ENCODE measurements at regions not wholly inside any gene's neighbourhood (a gene's known extent, or its start where the extent isn't known, plus 50 kb on each side); places are given as distances from the start of the nearest gene placed in this dataset.

GRCh38 chr16:82282662-82283061, 112.6 kb upstream of the MPHOSPH6 start:
- intact Hi-C loops (cut with micrococcal nuclease), result no loop called here
- ATAC-seq (no peak), DNase-seq (ENCODE audit: extremely low read depth in 1 of 4, low spot score in 3 of 4) (no peak), FAIRE-seq (no peak)
- no peaks in the 10 kb centered on the region for H4K20me1 ChIP-seq (replicated peaks; ENCODE audit: control insufficient read depth, insufficient read depth, low read length)
- H3K4me1 ChIP-seq (replicated peaks in 1 of 2; ENCODE audit: control insufficient read depth in 2 of 2, insufficient read depth in 2 of 2, low read length in 2 of 2), result no peaks in the 10 kb centered on the region
- ChIA-PET CTCF (ENCODE audit: low intra/inter-chr PET ratio) (no interaction called here), POLR2A (no interaction called here)
- H3K79me2 ChIP-seq (ENCODE audit: control insufficient read depth, insufficient read depth, low read length), result no peaks in the 10 kb centered on the region
- H3K27ac ChIP-seq (ENCODE audit: extremely low read depth, low read depth, low read length), result no peak overlapping the region
- H3K36me3 ChIP-seq (ENCODE audit: control insufficient read depth, insufficient read depth, low read length), result no peaks in the 10 kb centered on the region
- in situ Hi-C loops (cut with MboI), result no loop called here
- no peak overlapping the region for H3K4me3 ChIP-seq
- H3K9me3 ChIP-seq (replicated peaks; ENCODE audit: control insufficient read depth, insufficient read depth, low read depth, low read length), result no peaks in the 10 kb centered on the region
- H3K27me3 ChIP-seq (ENCODE audit: control insufficient read depth in 2 of 2, insufficient read depth in 2 of 2, low read length in 2 of 2), result no peaks in the 10 kb centered on the region
- no peak overlapping the region for H3K9ac ChIP-seq (ENCODE audit: insufficient read depth in 1 of 2, low read depth in 2 of 2, low read length in 2 of 2)
- no peak overlapping the region for H3K4me2 ChIP-seq (ENCODE audit: insufficient read depth, low read length)
- no peaks in the 10 kb centered on the region for H3K9me1 ChIP-seq (ENCODE audit: control insufficient read depth, insufficient read depth, low read length)
- H2AFZ ChIP-seq (ENCODE audit: low read depth, low read length), result no peak overlapping the region
- no TSS peak for BruUV-seq (replicated peaks)
- no peak for TF ChIP-seq CHD1 (IDR thresholded peaks at IDR 0.05; ENCODE audit: low read length)
- TF ChIP-seq NR2C2 (CRISPR knock-in tag; IDR thresholded peaks at IDR 0.05), result no peak
- TF ChIP-seq NR2C2 (tag; IDR thresholded peaks at IDR 0.05), result no peak
- no peak for TF ChIP-seq NFE2 (IDR thresholded peaks at IDR 0.05; ENCODE audit: low read depth)
- TF ChIP-seq HSF4 (CRISPR knock-in tag; IDR thresholded peaks at IDR 0.05; ENCODE audit: borderline replicate concordance), result no peak

GRCh38 chr16:82281544-82281943, 111.5 kb upstream of the MPHOSPH6 start:
- Histone ChIP-seq H3K9me3 (replicated peaks; ENCODE audit: control insufficient read depth, insufficient read depth, low read depth, low read length) (no peaks in the 10 kb centered on the region), H3K36me3 (ENCODE audit: control insufficient read depth, insufficient read depth, low read length) (no peaks in the 10 kb centered on the region), H3K27ac (ENCODE audit: extremely low read depth, low read depth, low read length) (no peak overlapping the region), H4K20me1 (replicated peaks; ENCODE audit: control insufficient read depth, insufficient read depth, low read length) (no peaks in the 10 kb centered on the region), H3K4me3 (no peak overlapping the region), H2AFZ (ENCODE audit: low read depth, low read length) (no peak overlapping the region), H3K4me2 (ENCODE audit: insufficient read depth, low read length) (no peak overlapping the region), H3K27me3 (ENCODE audit: control insufficient read depth in 2 of 2, insufficient read depth in 2 of 2, low read length in 2 of 2) (no peaks in the 10 kb centered on the region), H3K79me2 (ENCODE audit: control insufficient read depth, insufficient read depth, low read length) (no peaks in the 10 kb centered on the region), H3K4me1 (replicated peaks in 1 of 2; ENCODE audit: control insufficient read depth in 2 of 2, insufficient read depth in 2 of 2, low read length in 2 of 2) (no peaks in the 10 kb centered on the region), H3K9me1 (ENCODE audit: control insufficient read depth, insufficient read depth, low read length) (no peaks in the 10 kb centered on the region), H3K9ac (ENCODE audit: insufficient read depth in 1 of 2, low read depth in 2 of 2, low read length in 2 of 2) (no peak overlapping the region)
- ATAC-seq, result no peak
- BruUV-seq (replicated peaks), result no TSS peak
- DNase-seq (ENCODE audit: extremely low read depth in 1 of 4, low spot score in 3 of 4), result no peak
- POLR2A ChIA-PET, result interaction anchor here (0.6 kb wide), 1 partner anchor 39 kb away, joined by 3 read pairs; no protein-coding TSS in a partner anchor
- intact Hi-C loops (cut with micrococcal nuclease), result no loop called here
- in situ Hi-C loops (cut with MboI), result no loop called here
- WGBS (ENCODE audit: insufficient coverage, low coverage, missing lambda C conversion rate), result 0% methylated on average over 2 of the region's 2 CpGs
- FAIRE-seq, result no peak
- CTCF ChIA-PET (ENCODE audit: low intra/inter-chr PET ratio), result no interaction called here
- TF ChIP-seq HDGF (IDR thresholded peaks at IDR 0.05) (no peak), ZBTB12 (CRISPR knock-in tag; IDR thresholded peaks at IDR 0.05) (no peak), MAFG (tag; conservative IDR thresholded peaks at IDR 0.05) (no peak), E2F6 (IDR thresholded peaks at IDR 0.05; ENCODE audit: borderline replicate concordance in 1 of 2, extremely low read depth in 1 of 2, insufficient read depth in 1 of 2, insufficient read length in 1 of 2, low read depth in 1 of 2, low read length in 1 of 2, poor library complexity in 1 of 2, severe bottlenecking in 1 of 2) (no peak), RBM22 (IDR thresholded peaks at IDR 0.05; ENCODE audit: low read depth, low read length, poor library complexity, severe bottlenecking) (no peak), FOXP4 (CRISPR knock-in tag; IDR thresholded peaks at IDR 0.05; ENCODE audit: borderline replicate concordance) (no peak), SAFB2 (IDR thresholded peaks at IDR 0.05; ENCODE audit: borderline replicate concordance, low read depth, low read length, severe bottlenecking) (no peak), ZNF197 (CRISPR knock-in tag; IDR thresholded peaks at IDR 0.05; ENCODE audit: low read depth) (no peak)

Data from K562 (cell line).